ENCODE measurements at regions not wholly inside any gene's neighbourhood (a gene's known extent, or its start where the extent isn't known, plus 50 kb on each side); places are given as distances from the start of the nearest gene placed in this dataset.

DNA sequence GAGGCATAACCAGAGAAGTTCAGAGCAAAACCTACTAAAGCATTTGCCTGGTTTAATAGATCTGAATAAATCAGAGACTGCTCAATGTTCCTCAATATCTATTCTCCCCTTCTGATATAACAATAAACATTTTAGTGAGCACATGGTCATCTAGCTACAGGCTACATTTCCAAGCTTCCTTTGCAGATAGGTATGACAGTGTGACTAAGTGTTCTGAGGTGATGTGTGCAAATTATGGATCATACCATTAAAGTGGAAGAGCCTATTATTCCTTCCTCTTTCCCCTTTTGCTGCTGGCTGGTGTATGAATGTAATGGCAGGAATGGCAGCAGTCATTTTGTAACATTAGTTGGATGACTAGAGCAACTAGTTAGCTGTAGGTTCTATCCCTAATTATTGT, 285.8 kb upstream of the RASA1 start (continued):
- TF ChIP-seq, protein P1, sequence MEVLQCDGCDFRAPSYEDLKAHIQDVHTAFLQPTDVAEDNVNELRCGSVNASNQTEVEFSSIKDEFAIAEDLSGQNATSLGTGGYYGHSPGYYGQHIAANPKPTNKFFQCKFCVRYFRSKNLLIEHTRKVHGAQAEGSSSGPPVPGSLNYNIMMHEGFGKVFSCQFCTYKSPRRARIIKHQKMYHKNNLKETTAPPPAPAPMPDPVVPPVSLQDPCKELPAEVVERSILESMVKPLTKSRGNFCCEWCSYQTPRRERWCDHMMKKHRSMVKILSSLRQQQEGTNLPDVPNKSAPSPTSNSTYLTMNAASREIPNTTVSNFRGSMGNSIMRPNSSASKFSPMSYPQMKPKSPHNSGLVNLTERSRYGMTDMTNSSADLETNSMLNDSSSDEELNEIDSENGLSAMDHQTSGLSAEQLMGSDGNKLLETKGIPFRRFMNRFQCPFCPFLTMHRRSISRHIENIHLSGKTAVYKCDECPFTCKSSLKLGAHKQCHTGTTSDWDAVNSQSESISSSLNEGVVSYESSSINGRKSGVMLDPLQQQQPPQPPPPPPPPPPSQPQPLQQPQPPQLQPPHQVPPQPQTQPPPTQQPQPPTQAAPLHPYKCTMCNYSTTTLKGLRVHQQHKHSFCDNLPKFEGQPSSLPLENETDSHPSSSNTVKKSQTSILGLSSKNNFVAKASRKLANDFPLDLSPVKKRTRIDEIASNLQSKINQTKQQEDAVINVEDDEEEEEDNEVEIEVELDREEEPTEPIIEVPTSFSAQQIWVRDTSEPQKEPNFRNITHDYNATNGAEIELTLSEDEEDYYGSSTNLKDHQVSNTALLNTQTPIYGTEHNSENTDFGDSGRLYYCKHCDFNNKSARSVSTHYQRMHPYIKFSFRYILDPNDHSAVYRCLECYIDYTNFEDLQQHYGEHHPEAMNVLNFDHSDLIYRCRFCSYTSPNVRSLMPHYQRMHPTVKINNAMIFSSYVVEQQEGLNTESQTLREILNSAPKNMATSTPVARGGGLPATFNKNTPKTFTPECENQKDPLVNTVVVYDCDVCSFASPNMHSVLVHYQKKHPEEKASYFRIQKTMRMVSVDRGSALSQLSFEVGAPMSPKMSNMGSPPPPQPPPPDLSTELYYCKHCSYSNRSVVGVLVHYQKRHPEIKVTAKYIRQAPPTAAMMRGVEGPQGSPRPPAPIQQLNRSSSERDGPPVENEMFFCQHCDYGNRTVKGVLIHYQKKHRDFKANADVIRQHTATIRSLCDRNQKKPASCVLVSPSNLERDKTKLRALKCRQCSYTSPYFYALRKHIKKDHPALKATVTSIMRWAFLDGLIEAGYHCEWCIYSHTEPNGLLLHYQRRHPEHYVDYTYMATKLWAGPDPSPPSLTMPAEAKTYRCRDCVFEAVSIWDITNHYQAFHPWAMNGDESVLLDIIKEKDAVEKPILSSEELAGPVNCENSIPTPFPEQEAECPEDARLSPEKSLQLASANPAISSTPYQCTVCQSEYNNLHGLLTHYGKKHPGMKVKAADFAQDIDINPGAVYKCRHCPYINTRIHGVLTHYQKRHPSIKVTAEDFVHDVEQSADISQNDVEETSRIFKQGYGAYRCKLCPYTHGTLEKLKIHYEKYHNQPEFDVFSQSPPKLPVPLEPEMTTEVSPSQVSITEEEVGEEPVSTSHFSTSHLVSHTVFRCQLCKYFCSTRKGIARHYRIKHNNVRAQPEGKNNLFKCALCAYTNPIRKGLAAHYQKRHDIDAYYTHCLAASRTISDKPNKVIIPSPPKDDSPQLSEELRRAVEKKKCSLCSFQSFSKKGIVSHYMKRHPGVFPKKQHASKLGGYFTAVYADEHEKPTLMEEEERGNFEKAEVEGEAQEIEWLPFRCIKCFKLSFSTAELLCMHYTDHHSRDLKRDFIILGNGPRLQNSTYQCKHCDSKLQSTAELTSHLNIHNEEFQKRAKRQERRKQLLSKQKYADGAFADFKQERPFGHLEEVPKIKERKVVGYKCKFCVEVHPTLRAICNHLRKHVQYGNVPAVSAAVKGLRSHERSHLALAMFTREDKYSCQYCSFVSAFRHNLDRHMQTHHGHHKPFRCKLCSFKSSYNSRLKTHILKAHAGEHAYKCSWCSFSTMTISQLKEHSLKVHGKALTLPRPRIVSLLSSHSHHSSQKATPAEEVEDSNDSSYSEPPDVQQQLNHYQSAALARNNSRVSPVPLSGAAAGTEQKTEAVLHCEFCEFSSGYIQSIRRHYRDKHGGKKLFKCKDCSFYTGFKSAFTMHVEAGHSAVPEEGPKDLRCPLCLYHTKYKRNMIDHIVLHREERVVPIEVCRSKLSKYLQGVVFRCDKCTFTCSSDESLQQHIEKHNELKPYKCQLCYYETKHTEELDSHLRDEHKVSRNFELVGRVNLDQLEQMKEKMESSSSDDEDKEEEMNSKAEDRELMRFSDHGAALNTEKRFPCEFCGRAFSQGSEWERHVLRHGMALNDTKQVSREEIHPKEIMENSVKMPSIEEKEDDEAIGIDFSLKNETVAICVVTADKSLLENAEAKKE (CRISPR knock-in tag; IDR thresholded peaks at IDR 0.05): no peak
- TF ChIP-seq, protein P2, sequence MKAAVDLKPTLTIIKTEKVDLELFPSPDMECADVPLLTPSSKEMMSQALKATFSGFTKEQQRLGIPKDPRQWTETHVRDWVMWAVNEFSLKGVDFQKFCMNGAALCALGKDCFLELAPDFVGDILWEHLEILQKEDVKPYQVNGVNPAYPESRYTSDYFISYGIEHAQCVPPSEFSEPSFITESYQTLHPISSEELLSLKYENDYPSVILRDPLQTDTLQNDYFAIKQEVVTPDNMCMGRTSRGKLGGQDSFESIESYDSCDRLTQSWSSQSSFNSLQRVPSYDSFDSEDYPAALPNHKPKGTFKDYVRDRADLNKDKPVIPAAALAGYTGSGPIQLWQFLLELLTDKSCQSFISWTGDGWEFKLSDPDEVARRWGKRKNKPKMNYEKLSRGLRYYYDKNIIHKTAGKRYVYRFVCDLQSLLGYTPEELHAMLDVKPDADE (IDR thresholded peaks at IDR 0.05): no peak
- TF ChIP-seq CREB1 (CRISPR knock-in tag; IDR thresholded peaks at IDR 0.05; ENCODE audit: low read depth) (no peak), ZNF331 (CRISPR knock-in tag; IDR thresholded peaks at IDR 0.05; ENCODE audit: low read depth) (no peak), NANOG (IDR thresholded peaks at IDR 0.05; ENCODE audit: borderline replicate concordance) (no peak), STAT1 (IDR thresholded peaks at IDR 0.05; ENCODE audit: unreplicated experiment) (no peak), EZH2phosphoT487 (IDR thresholded peaks at IDR 0.05; ENCODE audit: unreplicated experiment) (no peak), EZH2 (IDR thresholded peaks at IDR 0.05; ENCODE audit: low read depth, unreplicated experiment) (no peak)
- TF ChIP-seq, protein P3, sequence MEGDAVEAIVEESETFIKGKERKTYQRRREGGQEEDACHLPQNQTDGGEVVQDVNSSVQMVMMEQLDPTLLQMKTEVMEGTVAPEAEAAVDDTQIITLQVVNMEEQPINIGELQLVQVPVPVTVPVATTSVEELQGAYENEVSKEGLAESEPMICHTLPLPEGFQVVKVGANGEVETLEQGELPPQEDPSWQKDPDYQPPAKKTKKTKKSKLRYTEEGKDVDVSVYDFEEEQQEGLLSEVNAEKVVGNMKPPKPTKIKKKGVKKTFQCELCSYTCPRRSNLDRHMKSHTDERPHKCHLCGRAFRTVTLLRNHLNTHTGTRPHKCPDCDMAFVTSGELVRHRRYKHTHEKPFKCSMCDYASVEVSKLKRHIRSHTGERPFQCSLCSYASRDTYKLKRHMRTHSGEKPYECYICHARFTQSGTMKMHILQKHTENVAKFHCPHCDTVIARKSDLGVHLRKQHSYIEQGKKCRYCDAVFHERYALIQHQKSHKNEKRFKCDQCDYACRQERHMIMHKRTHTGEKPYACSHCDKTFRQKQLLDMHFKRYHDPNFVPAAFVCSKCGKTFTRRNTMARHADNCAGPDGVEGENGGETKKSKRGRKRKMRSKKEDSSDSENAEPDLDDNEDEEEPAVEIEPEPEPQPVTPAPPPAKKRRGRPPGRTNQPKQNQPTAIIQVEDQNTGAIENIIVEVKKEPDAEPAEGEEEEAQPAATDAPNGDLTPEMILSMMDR (conservative IDR thresholded peaks at IDR 0.05; ENCODE audit: low read depth in 2 of 2): no peak

Data from GM23338 (cell line).